ENCODE measurements at regions not wholly inside any gene's neighbourhood (a gene's known extent, or its start where the extent isn't known, plus 50 kb on each side); places are given as distances from the start of the nearest gene placed in this dataset.
"Not testable (repeated sequence)": the region's sequence is repeated elsewhere in the genome, so short reads cannot be mapped to it uniquely, and the experiment has no call there.

DNA sequence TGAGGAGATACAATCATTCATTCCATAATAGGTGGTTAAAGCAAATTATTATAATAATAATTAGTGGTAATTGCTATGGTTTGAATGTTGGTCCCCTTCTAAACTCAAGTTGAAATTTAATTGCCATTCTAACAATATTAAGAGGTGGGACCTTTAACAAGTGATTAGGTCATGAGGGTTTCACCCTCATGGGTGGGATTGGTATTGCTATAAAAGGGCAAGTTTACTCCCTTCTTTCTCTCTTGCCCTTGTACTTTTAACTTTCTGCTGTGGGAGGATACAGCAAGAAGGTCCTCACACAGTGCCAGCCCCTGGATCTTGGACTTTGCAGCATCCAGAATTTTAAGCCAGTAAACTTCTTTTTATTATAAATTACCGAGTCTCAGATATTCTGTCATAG lies 101.9 kb upstream of the PARP8 start:
- Mint-ChIP-seq H3K9me3 (peaks cover 31% of the 10 kb centered on the region), H3K27ac (peak overlapping the region; percentile 45), H3K4me1 (peaks cover 27% of the 10 kb centered on the region), H3K27me3 (no peaks in the 10 kb centered on the region), H3K36me3 (ENCODE audit: low read depth) (peaks cover 17% of the 10 kb centered on the region), H3K4me3 (peak overlapping the region; percentile 57)
- intact Hi-C loops (cut with micrococcal nuclease), result loop anchor here (10.0 kb wide), 1 partner anchor 60 kb away; no protein-coding TSS in a partner anchor
- DNase-seq, result no peak

GRCh38 chr5:50574121-50574520 lies 92.3 kb upstream of the PARP8 start:
- H3K4me3 Mint-ChIP-seq, result no peak overlapping the region
- DNase-seq, result no peak
- no peak overlapping the region for H3K27ac Mint-ChIP-seq
- H3K27me3 Mint-ChIP-seq, result peaks cover 7% of the 10 kb centered on the region
- peaks cover 5% of the 10 kb centered on the region for H3K4me1 Mint-ChIP-seq
- H3K9me3 Mint-ChIP-seq, result peaks cover 14% of the 10 kb centered on the region
- peaks cover 1% of the 10 kb centered on the region for H3K36me3 Mint-ChIP-seq (ENCODE audit: low read depth)
- intact Hi-C loops (cut with micrococcal nuclease), result no loop called here

- H3K27me3 Mint-ChIP-seq, result peaks cover 9% of the 10 kb centered on the region
- intact Hi-C loops (cut with micrococcal nuclease), result no loop called here
- peaks cover 5% of the 10 kb centered on the region for H3K4me1 Mint-ChIP-seq
- no peak overlapping the region for H3K27ac Mint-ChIP-seq
- H3K9me3 Mint-ChIP-seq, result peaks cover 26% of the 10 kb centered on the region
- no peak for DNase-seq
- H3K36me3 Mint-ChIP-seq (ENCODE audit: low read depth), result no peaks in the 10 kb centered on the region
- no peak overlapping the region for H3K4me3 Mint-ChIP-seq
Measured at GRCh38 chr5:50575740-50576139, 90.7 kb upstream of the PARP8 start.

- no peaks in the 10 kb centered on the region for H3K36me3 Mint-ChIP-seq (ENCODE audit: low read depth)
- peaks cover 9% of the 10 kb centered on the region for H3K27me3 Mint-ChIP-seq
- peaks cover 5% of the 10 kb centered on the region for H3K4me1 Mint-ChIP-seq
- no peak overlapping the region for H3K27ac Mint-ChIP-seq
- peaks cover 27% of the 10 kb centered on the region for H3K9me3 Mint-ChIP-seq
- DNase-seq, result no peak
- intact Hi-C loops (cut with micrococcal nuclease), result no loop called here
- no peak overlapping the region for H3K4me3 Mint-ChIP-seq
Measured at GRCh38 chr5:50576265-50576664, 90.2 kb upstream of the PARP8 start.

DNA sequence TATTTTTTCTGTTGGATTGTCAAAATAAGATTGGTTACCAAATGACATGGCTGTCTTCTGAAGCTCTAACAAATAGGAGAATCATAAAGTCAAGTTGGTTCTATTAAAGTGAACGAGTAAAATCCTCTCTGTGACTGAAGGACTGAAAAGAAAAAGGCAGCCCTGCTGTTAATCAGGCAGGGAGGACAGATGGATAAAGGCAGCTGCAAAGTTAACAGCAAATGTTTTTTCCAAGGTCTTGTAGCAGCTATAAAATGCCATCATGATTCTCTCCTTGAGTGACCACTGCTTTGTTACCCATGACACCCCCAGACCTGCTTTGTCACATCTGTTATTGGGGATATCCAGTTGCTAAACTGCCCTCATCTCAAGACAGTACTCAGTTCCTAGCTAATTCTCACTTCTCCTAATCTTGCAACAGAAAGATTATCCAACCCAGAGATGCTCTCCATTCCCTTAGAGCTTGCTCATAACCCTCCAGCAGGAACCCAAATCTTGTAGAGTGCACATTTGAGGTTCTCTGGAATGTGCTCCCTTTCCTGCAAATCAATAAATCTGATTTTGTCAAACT lies 89.7 kb upstream of the PARP8 start:
- peaks cover 6% of the 10 kb centered on the region for H3K4me1 Mint-ChIP-seq
- no peaks in the 10 kb centered on the region for H3K36me3 Mint-ChIP-seq (ENCODE audit: low read depth)
- H3K27me3 Mint-ChIP-seq, result peaks cover 11% of the 10 kb centered on the region
- H3K27ac Mint-ChIP-seq, result no peak overlapping the region
- DNase-seq, result no peak
- intact Hi-C loops (cut with micrococcal nuclease), result no loop called here
- peaks cover 25% of the 10 kb centered on the region for H3K9me3 Mint-ChIP-seq
- no peak overlapping the region for H3K4me3 Mint-ChIP-seq

DNA sequence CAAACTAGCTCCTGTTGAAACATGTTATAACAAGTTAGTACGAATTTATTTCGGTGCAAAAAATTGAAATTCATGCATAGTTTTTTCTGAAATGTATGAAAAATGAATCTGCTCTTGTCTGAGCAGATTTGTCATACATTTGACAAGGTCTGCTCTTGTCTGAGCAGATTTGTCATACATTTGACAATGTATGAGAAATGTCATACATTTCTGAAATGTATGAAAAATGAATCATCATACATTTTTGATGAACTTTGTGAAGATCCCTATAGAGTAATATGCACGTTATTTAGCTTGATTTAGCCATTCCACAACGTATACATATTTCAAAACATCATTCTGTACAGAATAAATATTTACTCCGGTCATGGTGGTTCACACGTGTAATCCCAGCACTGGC lies 85.9 kb upstream of the PARP8 start:
- no peak for DNase-seq
- Mint-ChIP-seq H3K4me3 (no peak overlapping the region), H3K9me3 (peaks cover 29% of the 10 kb centered on the region), H3K27me3 (peaks cover 13% of the 10 kb centered on the region), H3K36me3 (ENCODE audit: low read depth) (no peaks in the 10 kb centered on the region), H3K27ac (no peak overlapping the region), H3K4me1 (peaks cover 6% of the 10 kb centered on the region)
- intact Hi-C loops (cut with micrococcal nuclease), result no loop called here

GRCh38 chr5:50581845-50582244 lies 84.6 kb upstream of the PARP8 start:
- H3K4me3 Mint-ChIP-seq; H3K4me1 Mint-ChIP-seq; H3K36me3 Mint-ChIP-seq (ENCODE audit: low read depth); intact Hi-C loops (cut with micrococcal nuclease); DNase-seq; H3K27ac Mint-ChIP-seq: not testable (repeated sequence)
- Mint-ChIP-seq H3K27me3 (peaks cover 13% of the 10 kb centered on the region), H3K9me3 (peaks cover 29% of the 10 kb centered on the region)

GRCh38 chr5:50582699-50583098 lies 83.7 kb upstream of the PARP8 start:
- intact Hi-C loops (cut with micrococcal nuclease), result no loop called here
- no peak for DNase-seq
- Mint-ChIP-seq H3K27me3 (peaks cover 11% of the 10 kb centered on the region), H3K36me3 (ENCODE audit: low read depth) (no peaks in the 10 kb centered on the region), H3K27ac (no peak overlapping the region), H3K4me1 (peaks cover 2% of the 10 kb centered on the region), H3K4me3 (no peak overlapping the region), H3K9me3 (peaks cover 29% of the 10 kb centered on the region)

GRCh38 chr5:50583621-50584020 lies 82.8 kb upstream of the PARP8 start:
- H3K27ac Mint-ChIP-seq, result no peak overlapping the region

GRCh38 chr5:50588471-50588870 lies 78.0 kb upstream of the PARP8 start:
- intact Hi-C loops (cut with micrococcal nuclease); DNase-seq; H3K27ac Mint-ChIP-seq; H3K4me3 Mint-ChIP-seq; H3K27me3 Mint-ChIP-seq; H3K36me3 Mint-ChIP-seq (ENCODE audit: low read depth): not testable (repeated sequence)
- peaks cover 30% of the 10 kb centered on the region for H3K4me1 Mint-ChIP-seq
- H3K9me3 Mint-ChIP-seq, result peaks cover 16% of the 10 kb centered on the region

More at GRCh38 chr5:50583621-50584020, 82.8 kb upstream of the PARP8 start:
- H3K4me3 Mint-ChIP-seq, result no peak overlapping the region
- H3K4me1 Mint-ChIP-seq, result peaks cover 2% of the 10 kb centered on the region
- intact Hi-C loops (cut with micrococcal nuclease), result no loop called here
- H3K27me3 Mint-ChIP-seq, result peaks cover 11% of the 10 kb centered on the region
- H3K36me3 Mint-ChIP-seq (ENCODE audit: low read depth), result no peaks in the 10 kb centered on the region
- DNase-seq, result no peak
- peaks cover 29% of the 10 kb centered on the region for H3K9me3 Mint-ChIP-seq

- H3K36me3 Mint-ChIP-seq (ENCODE audit: low read depth); H3K27me3 Mint-ChIP-seq; H3K9me3 Mint-ChIP-seq: not testable (repeated sequence)
- H3K4me1 Mint-ChIP-seq, result peaks cover 41% of the 10 kb centered on the region
- intact Hi-C loops (cut with micrococcal nuclease), result loop anchor here (5.0 kb wide), 3 partner anchors 77 to 148 kb away; partner anchors contain the start of genes EMB and PARP8
- DNase-seq, result peak; percentile 56
- H3K4me3 Mint-ChIP-seq, result peak overlapping the region; percentile 24
- peak overlapping the region; percentile 71 for H3K27ac Mint-ChIP-seq
Measured at GRCh38 chr5:50590444-50591189, 75.8 kb upstream of the PARP8 start.

GRCh38 chr5:50591338-50591737 lies 75.1 kb upstream of the PARP8 start:
- Mint-ChIP-seq H3K4me3 (peak overlapping the region; percentile 24), H3K4me1 (peaks cover 41% of the 10 kb centered on the region), H3K27ac (peak overlapping the region; percentile 71)
- H3K36me3 Mint-ChIP-seq (ENCODE audit: low read depth); H3K9me3 Mint-ChIP-seq; H3K27me3 Mint-ChIP-seq: not testable (repeated sequence)
- DNase-seq, result peak; percentile 60
- intact Hi-C loops (cut with micrococcal nuclease), result loop anchor here (5.0 kb wide), 3 partner anchors 76 to 149 kb away; partner anchors contain the start of genes EMB and PARP8

DNA sequence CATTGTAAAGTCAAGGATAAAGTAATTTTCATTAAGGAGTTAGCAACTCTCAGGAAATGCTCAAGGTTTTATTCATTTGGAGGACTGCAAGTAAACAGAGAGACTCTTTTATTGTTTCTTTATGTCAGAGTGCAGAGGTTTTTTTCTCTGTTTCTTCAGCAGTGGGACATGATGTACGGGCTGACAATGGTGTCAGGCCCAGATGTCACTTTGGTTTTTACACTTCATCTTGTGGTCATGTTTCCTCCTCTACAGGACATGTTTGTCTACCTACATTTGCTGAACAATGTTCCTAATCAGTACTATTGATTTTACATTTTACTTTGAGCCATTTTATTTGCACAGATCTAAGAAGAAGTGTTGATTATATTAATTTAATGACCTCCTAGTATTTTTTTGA lies 72.8 kb upstream of the PARP8 start:
- peaks cover 22% of the 10 kb centered on the region for H3K36me3 Mint-ChIP-seq (ENCODE audit: low read depth)
- H3K4me3 Mint-ChIP-seq, result peak overlapping the region; percentile 41
- H3K27ac Mint-ChIP-seq, result peak overlapping the region; percentile 49
- intact Hi-C loops (cut with micrococcal nuclease), result loop anchor here (5.0 kb wide), 3 partner anchors 74 to 151 kb away; partner anchors contain the start of genes EMB and PARP8
- no peaks in the 10 kb centered on the region for H3K27me3 Mint-ChIP-seq
- peaks cover 22% of the 10 kb centered on the region for H3K9me3 Mint-ChIP-seq
- H3K4me1 Mint-ChIP-seq, result peaks cover 41% of the 10 kb centered on the region
- DNase-seq, result peak; percentile 76

DNA sequence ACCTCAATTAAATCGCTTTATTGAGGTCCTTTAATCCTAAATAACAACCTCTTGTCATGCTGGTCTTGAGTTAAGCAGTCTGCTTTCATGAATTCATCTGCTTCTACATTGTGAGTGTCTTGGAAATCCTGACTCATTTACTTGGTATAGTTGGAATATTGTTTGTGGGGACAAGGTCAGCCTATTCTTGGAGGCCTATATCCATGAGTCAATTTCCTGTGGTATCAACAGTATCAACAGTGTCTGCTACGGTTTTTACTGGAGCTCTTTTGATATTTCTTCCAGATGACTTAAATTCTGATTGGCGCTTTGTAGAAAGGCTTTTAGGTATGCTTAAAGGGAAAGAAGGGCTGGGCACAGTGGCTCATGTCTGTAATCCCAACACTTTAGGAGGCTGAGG lies 71.2 kb upstream of the PARP8 start:
- H3K4me3 Mint-ChIP-seq, result no peak overlapping the region
- H3K27me3 Mint-ChIP-seq, result no peaks in the 10 kb centered on the region
- H3K9me3 Mint-ChIP-seq, result peaks cover 27% of the 10 kb centered on the region
- DNase-seq, result peak; percentile 44
- peaks cover 39% of the 10 kb centered on the region for H3K4me1 Mint-ChIP-seq
- intact Hi-C loops (cut with micrococcal nuclease), result no loop called here
- peaks cover 35% of the 10 kb centered on the region for H3K36me3 Mint-ChIP-seq (ENCODE audit: low read depth)
- H3K27ac Mint-ChIP-seq, result peak overlapping the region; percentile 74
